IPS DF 6.9 (cell line): ENCODE measurements at regions not wholly inside any gene's neighbourhood (a gene's known extent, or its start where the extent isn't known, plus 50 kb on each side); places are given as distances from the start of the nearest gene placed in this dataset.
A peak's percentile ranks its signal among the peaks of the same experiment; 100 is the strongest.

Source experiments
- DNase-seq: peaks from one replicate; pipeline ENCODE4 v3.0.0-alpha.2; 2013; ENCODE audit warnings: low read depth, low spot score
- H3K27ac ChIP-seq: one replicate; pipeline ENCODE4 v1.5.1; 2013; ENCODE audit warnings: low read length, control low read depth
- H3K27me3 ChIP-seq: 2 replicates; pipeline ENCODE4 v1.6.1; 2013; ENCODE audit warnings: mild to moderate bottlenecking, low read length; ENCODE audit not compliant: control insufficient read depth, insufficient read depth
- H3K36me3 ChIP-seq: 2 replicates; pipeline ENCODE4 v1.6.1; 2013; ENCODE audit warnings: low read length; ENCODE audit not compliant: control insufficient read depth, insufficient read depth
- H3K4me1 ChIP-seq: 2 replicates; pipeline ENCODE4 v1.6.1; 2013; ENCODE audit warnings: low read length; ENCODE audit not compliant: control insufficient read depth, insufficient read depth
- H3K4me3 ChIP-seq: 2 replicates; pipeline ENCODE4 v1.5.1; 2013; ENCODE audit warnings: mild to moderate bottlenecking, low read length
- H3K9me3 ChIP-seq: 2 replicates; pipeline ENCODE4 v1.6.1; 2013; ENCODE audit warnings: low read length, inconsistent platforms; ENCODE audit not compliant: control insufficient read depth, insufficient read depth
- WGBS: extraction: QIAGEN DNeasy Blood & Tissue Kit; methylation state at CpG from one replicate; pipeline ENCODE4 v1.1.7; 2013; ENCODE audit warnings: mixed read lengths, missing lambda C conversion rate; ENCODE audit not compliant: insufficient read length, insufficient coverage; 5-methylcytosine and 5-hydroxymethylcytosine counted together

DNA sequence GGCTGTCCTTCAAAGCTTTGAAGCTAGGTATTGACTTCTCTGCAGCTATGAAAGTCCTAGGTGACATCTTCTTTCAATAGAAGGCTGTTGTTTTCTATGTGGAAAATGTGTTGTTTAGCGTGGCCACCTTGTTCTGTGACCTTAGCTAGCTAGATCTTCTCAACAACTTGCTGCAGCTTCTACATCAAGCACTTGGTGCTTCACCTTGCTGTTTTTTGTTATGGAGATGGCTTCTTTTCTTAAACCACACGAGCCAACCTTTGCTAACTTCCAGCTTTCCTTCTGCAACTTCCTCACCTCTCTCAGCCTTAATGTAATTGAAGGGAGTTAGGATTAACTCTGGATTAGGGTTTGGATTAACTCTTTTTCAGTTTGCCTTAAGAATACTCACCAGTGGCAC, 128.6 kb upstream of the MMS22L start:
- Histone ChIP-seq H3K27me3 (no peaks in the 10 kb centered on the region), H3K4me3 (no peak overlapping the region), H3K4me1 (no peaks in the 10 kb centered on the region; the same call in 1 of the 2 replicates), H3K27ac (no peak overlapping the region), H3K36me3 (no peaks in the 10 kb centered on the region), H3K9me3 (no peaks in the 10 kb centered on the region)
- no peak for DNase-seq
- no CpG with 5 or more reads among the region's 2 CpGs for WGBS

DNA sequence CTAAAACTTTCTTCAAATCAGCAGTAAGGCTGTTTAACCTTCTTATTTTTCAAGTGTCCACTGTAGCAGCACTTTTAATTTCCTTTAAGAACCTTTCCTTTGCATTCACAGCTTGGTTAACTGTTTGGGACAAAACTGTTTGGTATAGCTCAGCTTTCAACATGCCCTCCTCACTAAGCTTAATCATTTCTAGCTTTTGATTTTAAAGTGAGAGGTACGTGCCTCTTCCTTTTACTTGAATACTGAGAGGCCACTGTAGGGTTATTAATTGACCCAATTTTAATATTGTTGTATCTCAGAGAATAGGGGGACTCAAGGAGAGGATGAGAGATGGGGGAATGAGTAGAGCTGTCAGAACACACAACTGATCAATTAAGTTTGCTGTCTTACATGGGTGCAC, 129.5 kb upstream of the MMS22L start:
- no CpG with 5 or more reads among the region's 1 CpG for WGBS

DNA sequence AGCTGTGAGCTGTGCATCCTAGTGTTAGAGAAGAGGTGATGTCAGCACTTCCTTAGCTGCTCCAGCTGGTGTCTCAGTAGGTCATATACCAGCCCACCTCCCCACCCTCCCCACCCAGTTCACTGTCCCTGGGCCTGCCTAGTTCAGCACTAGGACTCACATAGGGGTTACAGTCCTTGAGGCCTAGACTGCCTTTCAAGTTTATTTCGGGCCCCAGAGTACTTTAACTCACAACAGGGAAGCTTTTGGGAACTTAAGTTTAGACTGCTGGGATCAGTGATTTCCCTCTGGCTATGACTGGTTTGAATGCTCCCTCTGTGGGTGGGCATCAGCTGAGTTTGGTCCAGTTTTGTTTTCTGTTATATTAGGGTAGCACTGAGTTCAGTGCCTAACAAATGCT, 139.2 kb upstream of the MMS22L start:
- Histone ChIP-seq H3K27me3 (no peaks in the 10 kb centered on the region; the same call in 1 of the 2 replicates), H3K27ac (no peak overlapping the region)

More for the DNA sequence above, 129.5 kb upstream of the MMS22L start:
- Histone ChIP-seq H3K9me3 (no peaks in the 10 kb centered on the region), H3K27ac (no peak overlapping the region), H3K36me3 (no peaks in the 10 kb centered on the region), H3K27me3 (no peaks in the 10 kb centered on the region), H3K4me3 (no peak overlapping the region), H3K4me1 (no peaks in the 10 kb centered on the region; the same call in 1 of the 2 replicates)
- DNase-seq, result no peak

DNA sequence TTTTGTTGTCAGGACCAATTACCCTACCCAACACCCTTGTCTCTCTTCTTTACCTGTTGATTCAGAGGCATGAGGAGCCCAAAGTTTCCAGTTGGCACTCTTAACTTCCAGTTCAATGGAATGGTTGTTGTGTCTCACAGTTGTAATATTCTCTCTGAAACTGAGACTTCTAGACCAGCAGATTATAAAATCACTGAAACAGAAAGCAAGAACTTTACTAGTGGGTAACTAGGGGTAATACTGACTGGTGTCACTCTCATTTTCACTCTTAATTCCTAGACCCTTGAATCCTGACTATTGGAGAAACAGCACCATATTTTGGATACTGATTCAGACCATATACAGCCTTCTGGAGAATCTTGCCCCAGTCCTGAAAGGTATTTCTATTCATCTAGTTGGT, 140.2 kb upstream of the MMS22L start:
- Histone ChIP-seq H3K36me3 (no peaks in the 10 kb centered on the region), H3K4me3 (no peak overlapping the region), H3K27ac (no peak overlapping the region), H3K9me3 (no peaks in the 10 kb centered on the region), H3K27me3 (no peaks in the 10 kb centered on the region; the same call in 1 of the 2 replicates), H3K4me1 (no peaks in the 10 kb centered on the region)
- no peak for DNase-seq

More for the DNA sequence above, 139.2 kb upstream of the MMS22L start:
- no peaks in the 10 kb centered on the region for H3K36me3 ChIP-seq
- no peaks in the 10 kb centered on the region for H3K9me3 ChIP-seq
- H3K4me3 ChIP-seq, result no peak overlapping the region
- WGBS, result no CpG with 5 or more reads among the region's 1 CpG
- no peaks in the 10 kb centered on the region for H3K4me1 ChIP-seq
- no peak for DNase-seq

DNA sequence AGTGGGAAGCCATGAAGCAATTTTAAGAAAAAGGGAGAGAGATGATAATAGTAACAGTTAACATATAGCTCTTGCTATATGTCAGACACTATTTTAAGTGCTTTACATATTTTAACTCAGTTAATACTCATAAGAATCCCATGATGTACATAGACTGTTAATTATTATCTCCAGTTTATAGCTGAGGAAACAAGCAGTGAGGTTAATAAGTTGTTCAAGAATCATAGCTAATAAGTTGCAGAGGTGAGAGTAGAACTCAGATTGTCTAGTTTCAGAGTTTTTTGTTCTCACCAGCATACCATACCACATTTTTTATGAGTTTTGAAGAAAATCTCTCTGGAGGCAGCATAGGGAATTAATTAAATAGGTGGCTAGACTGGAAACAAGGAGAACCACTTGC, 144.6 kb upstream of the MMS22L start:
- Histone ChIP-seq H3K27me3 (no peaks in the 10 kb centered on the region), H3K9me3 (no peaks in the 10 kb centered on the region), H3K4me3 (no peak overlapping the region), H3K27ac (no peak overlapping the region), H3K36me3 (no peaks in the 10 kb centered on the region), H3K4me1 (no peaks in the 10 kb centered on the region)
- no peak for DNase-seq

DNA sequence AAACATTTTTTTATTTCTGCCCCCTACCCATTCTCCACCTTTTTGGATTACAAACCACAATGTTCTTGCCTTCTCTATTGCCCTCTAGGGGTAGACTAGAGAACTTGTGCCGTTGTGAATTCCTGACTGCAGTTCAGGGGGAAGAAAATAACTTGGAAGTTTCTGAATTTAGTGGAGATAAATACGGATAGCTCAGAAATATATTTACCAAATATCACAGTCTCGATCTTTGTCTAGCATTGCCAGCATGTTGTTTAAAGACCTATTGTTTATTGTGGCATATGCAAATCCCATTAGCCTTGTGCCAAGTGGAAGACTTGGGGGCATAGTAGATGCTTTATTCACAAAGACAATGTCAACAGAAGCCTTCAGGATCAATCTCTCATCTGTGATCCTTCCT, 154.1 kb upstream of the MMS22L start:
- Histone ChIP-seq H3K27ac (no peak overlapping the region), H3K36me3 (no peaks in the 10 kb centered on the region), H3K27me3 (no peaks in the 10 kb centered on the region), H3K4me1 (no peaks in the 10 kb centered on the region; the same call in 1 of the 2 replicates), H3K4me3 (no peak overlapping the region), H3K9me3 (no peaks in the 10 kb centered on the region)
- peak; percentile 11 for DNase-seq
- no CpG with 5 or more reads among the region's 3 CpGs for WGBS

DNA sequence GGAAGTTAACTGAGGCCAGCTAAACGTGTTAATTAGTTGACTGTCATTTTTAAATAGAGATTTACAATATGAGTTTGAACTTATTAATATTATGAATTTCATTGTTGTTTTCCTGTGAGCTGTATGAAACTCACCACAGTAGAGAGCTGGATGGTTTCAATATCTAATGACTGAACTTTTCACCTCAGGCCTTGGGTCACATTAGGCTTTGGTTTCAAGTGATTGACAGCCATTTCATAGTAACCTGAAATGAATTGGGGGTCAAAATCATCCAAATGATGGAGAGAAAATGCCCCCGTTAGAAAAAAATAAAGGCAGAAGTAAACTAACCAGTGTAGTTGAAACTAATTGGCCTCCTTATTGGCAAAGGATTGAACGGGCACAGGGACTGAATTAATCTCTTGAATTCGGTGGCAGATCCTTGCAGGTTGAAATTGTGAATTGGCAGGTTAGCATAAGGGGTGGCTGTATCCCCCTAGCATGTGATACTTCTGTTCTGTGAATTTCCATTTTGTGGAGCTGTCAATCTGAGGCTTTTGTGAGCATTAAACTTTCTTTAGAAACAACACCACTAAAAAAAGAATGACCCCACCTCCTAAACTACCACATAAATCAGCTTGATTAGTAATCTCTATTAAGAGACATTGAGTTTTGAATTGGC, 155.1 kb upstream of the MMS22L start:
- H3K27ac ChIP-seq, result no peak overlapping the region
- WGBS, result no CpG with 5 or more reads among the region's 4 CpGs
- DNase-seq, result no peak
- no peaks in the 10 kb centered on the region for H3K36me3 ChIP-seq
- H3K27me3 ChIP-seq, result no peaks in the 10 kb centered on the region
- H3K9me3 ChIP-seq, result no peaks in the 10 kb centered on the region
- H3K4me1 ChIP-seq, result no peaks in the 10 kb centered on the region; the same call in 1 of the 2 replicates
- H3K4me3 ChIP-seq, result no peak overlapping the region

DNA sequence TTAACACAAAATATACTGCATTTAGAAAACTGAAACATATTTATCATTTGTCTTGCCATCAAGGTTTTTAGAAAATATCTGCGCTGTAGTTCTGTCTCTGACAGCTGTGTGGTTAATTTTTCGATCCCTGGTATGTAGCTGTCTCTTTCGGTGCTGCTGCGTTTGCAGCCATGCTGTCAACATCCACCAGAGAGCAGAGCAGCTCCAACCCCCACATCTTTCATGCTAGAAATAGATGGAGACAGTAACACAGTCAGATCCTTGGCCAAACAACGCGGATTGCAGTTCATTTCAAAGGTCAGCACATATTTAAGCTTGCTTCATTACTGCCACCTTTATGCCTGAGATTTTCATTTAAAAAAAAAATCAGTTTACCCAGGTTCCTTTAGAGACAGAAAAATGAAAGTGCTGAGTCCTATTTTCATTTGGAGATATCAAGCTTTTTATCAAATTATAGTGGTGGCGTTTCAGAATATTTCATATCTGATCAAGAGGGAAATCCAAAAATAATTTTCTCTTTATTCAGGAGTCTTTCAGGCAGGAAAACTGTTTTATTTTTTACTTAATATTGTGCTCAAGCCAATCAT, 157.7 kb upstream of the MMS22L start:
- H3K36me3 ChIP-seq, result no peaks in the 10 kb centered on the region
- no peak overlapping the region for H3K4me3 ChIP-seq
- no CpG with 5 or more reads among the region's 7 CpGs for WGBS
- no peak overlapping the region for H3K27ac ChIP-seq
- H3K27me3 ChIP-seq, result no peaks in the 10 kb centered on the region
- no peaks in the 10 kb centered on the region; the same call in 1 of the 2 replicates for H3K4me1 ChIP-seq
- peak; percentile 25 for DNase-seq
- H3K9me3 ChIP-seq, result no peaks in the 10 kb centered on the region

DNA sequence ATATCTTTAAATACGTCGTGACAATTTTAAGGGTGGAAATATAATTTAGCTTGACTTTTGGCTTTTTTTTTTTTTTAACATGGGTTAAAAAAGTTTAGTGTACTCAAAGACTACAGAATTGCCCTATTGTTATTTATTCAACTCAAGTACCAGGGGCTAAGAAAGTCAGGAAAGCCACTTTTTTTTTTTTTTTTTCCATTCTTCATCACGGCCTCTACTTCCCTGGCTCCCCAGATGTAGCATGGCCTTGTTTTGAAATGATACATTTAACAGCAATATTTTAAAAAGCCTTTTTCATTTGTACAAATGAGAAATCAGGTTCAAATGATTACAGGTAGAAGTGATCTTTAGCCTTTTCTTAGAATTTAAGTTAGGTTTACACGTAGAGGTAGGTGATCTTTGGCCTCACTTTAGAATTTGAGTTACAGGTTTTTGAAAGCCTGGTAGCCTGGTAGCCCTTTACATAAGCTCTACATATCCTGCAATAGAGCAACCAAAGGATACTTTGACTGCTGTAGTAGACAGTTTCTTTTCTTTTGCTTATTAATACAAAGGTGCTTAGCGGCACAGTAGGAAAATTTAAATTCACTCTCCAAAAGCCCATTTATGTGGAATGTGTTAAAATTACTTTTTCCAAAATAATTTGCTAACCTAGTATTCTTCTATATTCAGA, 160.5 kb upstream of the MMS22L start:
- Histone ChIP-seq H3K27ac (no peak overlapping the region), H3K9me3 (no peaks in the 10 kb centered on the region), H3K4me1 (no peaks in the 10 kb centered on the region; the same call in 1 of the 2 replicates), H3K27me3 (no peaks in the 10 kb centered on the region), H3K36me3 (no peaks in the 10 kb centered on the region), H3K4me3 (no peak overlapping the region)
- no peak for DNase-seq
- no CpG with 5 or more reads among the region's 5 CpGs for WGBS

DNA sequence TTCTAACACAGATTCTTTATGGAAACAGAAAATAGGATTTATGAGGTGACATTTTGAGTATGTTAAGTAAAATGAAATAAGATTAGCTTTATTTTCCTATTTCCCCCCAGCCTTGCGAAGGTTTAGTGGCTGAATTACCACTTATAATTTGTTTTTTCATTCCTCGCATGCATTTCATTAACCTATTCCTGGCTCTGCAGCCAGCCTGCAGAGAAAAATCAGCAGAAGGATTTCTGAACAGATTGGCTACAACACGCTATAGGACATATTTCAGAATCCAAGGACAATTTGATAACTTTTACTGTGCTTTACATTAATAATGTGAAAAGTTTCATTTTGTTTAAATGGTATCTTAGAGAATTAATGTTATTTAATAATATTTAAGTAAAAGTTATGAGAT, 162.4 kb upstream of the MMS22L start:
- Histone ChIP-seq H3K4me1 (no peaks in the 10 kb centered on the region; the same call in 1 of the 2 replicates), H3K4me3 (no peak overlapping the region), H3K9me3 (no peaks in the 10 kb centered on the region), H3K27ac (no peak overlapping the region), H3K27me3 (no peaks in the 10 kb centered on the region), H3K36me3 (no peaks in the 10 kb centered on the region)
- no CpG with 5 or more reads among the region's 3 CpGs for WGBS
- no peak for DNase-seq
